Muscle layer of duodenum (tissue), 2 donors: ENCODE measurements at regions not wholly inside any gene's neighbourhood (a gene's known extent, or its start where the extent isn't known, plus 50 kb on each side); places are given as distances from the start of the nearest gene placed in this dataset.
"Not testable (repeated sequence)": the region's sequence is repeated elsewhere in the genome, so short reads cannot be mapped to it uniquely, and the experiment has no call there.

Source experiments
- H3K27ac ChIP-seq: one replicate; pipeline ENCODE4 v1.7.0; 2013; ENCODE audit warnings: mild to moderate bottlenecking, low read length
- H3K27me3 ChIP-seq: one replicate; pipeline ENCODE4 v1.7.0; 2013; ENCODE audit warnings: low read depth, mild to moderate bottlenecking, control low read depth, low read length
- H3K36me3 ChIP-seq, 2 donors: one replicate each; pipeline ENCODE4 v1.7.0; 2013; ENCODE audit warnings: low read length in 2 of 2, control low read depth in 1 of 2, mild to moderate bottlenecking in 1 of 2; ENCODE audit not compliant: insufficient read depth in 2 of 2, control insufficient read depth in 1 of 2
- H3K4me1 ChIP-seq, 2 donors: one replicate each; pipeline ENCODE4 v1.7.0; 2013; ENCODE audit warnings: low read length in 2 of 2, mild to moderate bottlenecking in 2 of 2, control low read depth in 1 of 2, moderate library complexity in 1 of 2; ENCODE audit not compliant: insufficient read depth in 2 of 2, control insufficient read depth in 1 of 2
- H3K4me3 ChIP-seq, 2 donors: one replicate each; pipeline ENCODE4 v1.7.0; 2013; ENCODE audit warnings: low read length in 2 of 2, low read depth in 1 of 2, mild to moderate bottlenecking in 1 of 2
- H3K9me3 ChIP-seq, 2 donors: one replicate each; pipeline ENCODE4 v1.7.0; 2013; ENCODE audit warnings: low read length in 2 of 2, control low read depth in 1 of 2, mild to moderate bottlenecking in 1 of 2; ENCODE audit not compliant: control insufficient read depth in 1 of 2
- donor health status: healthy.

DNA sequence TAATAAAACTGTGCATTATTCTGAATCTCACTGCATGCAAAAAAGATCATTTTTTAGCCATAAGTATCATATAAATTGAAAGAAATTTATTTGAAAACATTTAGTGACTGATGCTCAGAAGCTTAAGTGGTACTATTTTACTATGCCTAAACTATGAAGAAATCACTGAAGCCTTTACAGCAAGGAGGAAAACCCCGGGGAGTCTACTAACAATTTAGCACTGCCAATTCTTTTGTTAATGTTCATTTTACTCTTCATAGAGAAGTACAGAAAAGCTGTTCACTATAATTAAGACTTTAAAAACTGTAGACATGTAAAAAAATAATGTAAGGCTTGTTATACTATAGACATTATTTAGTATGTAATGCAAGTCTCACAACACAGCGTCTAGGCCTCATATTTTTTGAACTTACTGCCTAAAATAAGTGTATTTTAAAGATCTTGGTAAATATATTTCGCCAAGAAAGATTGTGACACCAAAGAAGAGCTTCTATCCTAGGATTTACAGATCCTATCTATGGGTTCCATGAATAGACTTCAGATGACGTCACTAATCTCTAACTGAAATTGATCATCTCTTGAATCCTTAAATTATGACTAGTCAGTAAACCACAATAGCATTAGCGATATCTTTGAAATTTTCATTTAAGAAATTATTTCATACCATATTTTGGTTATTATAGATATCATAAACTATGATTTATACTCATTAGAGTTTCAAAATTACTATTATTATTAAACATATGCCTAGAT, 602.5 kb downstream of the TMA16 start:
- H3K4me1 ChIP-seq, result no peaks in the 10 kb centered on the region
- H3K4me3 ChIP-seq, result no peak overlapping the region
- no peaks in the 10 kb centered on the region for H3K36me3 ChIP-seq
- no peaks in the 10 kb centered on the region for H3K27me3 ChIP-seq
- no peak overlapping the region for H3K27ac ChIP-seq
- peaks cover 0 to 3% of the 10 kb centered on the region in 2 donors for H3K9me3 ChIP-seq

DNA sequence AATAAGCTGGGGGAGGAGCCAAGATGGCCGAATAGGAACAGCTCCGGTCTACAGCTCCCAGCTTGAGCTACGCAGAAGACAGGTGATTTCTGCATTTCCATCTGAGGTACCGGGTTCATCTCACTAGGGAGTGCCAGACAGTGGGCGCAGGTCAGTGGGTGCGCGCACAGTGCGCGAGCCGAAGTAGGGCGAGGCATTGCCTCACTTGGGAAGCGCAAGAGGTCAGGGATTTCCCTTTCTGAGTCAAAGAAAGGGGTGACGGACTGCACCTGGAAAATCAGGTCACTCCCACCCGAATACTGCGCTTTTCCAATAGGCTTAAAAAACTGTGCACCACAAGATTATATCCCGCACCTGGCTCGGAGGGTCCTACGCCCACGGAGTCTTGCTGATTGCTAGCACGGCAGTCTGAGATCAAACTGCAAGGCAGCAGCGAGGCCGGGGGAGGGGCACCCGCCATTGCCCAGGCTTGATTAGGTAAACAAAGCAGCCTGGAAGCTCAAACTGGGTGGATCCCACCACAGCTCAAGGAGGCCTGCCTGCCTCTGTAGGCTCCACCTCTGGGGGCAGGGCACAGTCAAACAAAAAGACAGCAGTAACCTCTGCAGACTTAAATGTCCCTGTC, 606.4 kb downstream of the TMA16 start:
- not testable (repeated sequence) for H3K27me3 ChIP-seq, H3K36me3 ChIP-seq, H3K4me1 ChIP-seq, H3K27ac ChIP-seq, H3K9me3 ChIP-seq, H3K4me3 ChIP-seq

DNA sequence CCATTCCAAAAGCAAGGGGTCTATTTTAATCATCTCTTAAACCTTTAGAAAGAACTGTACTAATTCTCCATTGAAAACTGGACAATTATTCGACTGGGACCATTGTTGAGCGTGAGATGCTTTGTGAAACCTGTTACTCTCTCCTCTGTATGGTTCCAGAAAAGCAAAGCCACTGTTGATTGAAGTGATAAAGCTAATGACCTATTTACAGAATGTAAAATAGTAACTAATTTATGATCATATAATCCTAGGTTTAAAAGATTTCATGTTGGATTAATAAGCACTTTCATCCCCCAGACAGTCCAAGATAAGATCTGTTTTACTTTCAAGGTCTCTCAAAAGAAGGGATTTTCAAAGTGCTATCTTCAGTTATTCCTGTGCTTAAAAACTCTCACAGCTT, 614.5 kb downstream of the TMA16 start:
- Histone ChIP-seq H3K27me3 (no peaks in the 10 kb centered on the region), H3K4me1 (no peaks in the 10 kb centered on the region), H3K27ac (no peak overlapping the region), H3K4me3 (no peak overlapping the region), H3K36me3 (no peaks in the 10 kb centered on the region), H3K9me3 (no peaks in the 10 kb centered on the region)

DNA sequence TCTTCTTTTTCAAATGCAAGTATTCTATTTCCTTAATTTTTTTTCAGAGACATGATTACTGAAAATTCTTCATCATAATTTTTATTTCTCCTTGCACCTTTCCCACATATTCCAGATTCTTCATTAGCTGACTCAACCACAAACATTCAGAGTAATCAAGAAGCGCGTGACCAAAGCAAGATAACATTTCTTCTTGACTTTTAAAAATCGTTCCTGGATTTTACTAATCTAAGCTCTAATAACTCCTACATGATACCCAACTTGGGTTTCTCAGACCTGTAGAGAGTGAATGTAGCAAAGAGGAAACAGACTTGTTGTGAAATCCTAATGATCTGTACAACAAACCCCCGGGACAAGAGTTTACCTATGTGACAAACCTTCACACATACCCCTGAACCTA, 615.0 kb downstream of the TMA16 start:
- H3K9me3 ChIP-seq, result no peaks in the 10 kb centered on the region
- H3K27me3 ChIP-seq, result no peaks in the 10 kb centered on the region
- no peaks in the 10 kb centered on the region for H3K36me3 ChIP-seq
- no peaks in the 10 kb centered on the region for H3K4me1 ChIP-seq
- no peak overlapping the region for H3K27ac ChIP-seq
- no peak overlapping the region for H3K4me3 ChIP-seq

DNA sequence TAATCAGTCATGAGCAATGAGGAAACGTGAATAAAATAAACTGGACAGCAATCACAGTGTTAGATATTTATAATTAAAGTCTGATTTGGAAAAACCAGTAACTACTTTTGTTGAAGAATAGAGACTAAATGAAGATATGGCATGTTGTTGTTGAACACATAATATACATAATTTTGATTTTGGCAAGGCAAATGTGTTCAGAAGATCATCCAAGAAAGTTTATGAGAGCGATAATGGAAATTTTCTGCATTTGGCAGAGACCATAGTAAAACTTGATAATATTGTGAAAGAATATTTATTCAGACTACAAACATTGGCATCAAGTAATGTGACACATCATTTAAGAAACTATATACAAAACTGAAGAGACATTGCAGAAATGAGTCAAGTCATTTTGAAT, 620.7 kb downstream of the TMA16 start:
- Histone ChIP-seq H3K4me1 (no peaks in the 10 kb centered on the region), H3K27ac (no peak overlapping the region), H3K9me3 (no peaks in the 10 kb centered on the region), H3K4me3 (no peak overlapping the region), H3K36me3 (no peaks in the 10 kb centered on the region), H3K27me3 (no peaks in the 10 kb centered on the region)

DNA sequence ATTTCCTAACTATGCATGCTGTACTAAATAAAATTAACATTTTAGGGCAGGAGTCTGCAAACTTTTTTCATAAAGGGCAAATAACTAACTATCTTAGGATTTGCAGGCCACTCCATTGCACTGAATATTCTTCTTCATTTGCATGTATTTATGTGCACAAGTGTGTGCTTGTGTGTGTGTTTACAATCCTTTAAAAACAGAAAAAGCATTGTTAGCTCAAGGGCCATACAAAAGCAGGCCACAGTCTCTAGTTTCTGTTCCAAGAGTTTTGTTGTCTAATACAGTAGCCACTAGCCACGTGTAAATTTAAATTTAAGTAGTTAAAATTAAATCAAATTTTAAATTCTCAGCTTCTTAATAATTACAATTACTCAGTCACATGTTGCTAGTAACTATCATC, 621.8 kb downstream of the TMA16 start:
- H3K9me3 ChIP-seq, result no peaks in the 10 kb centered on the region
- H3K27me3 ChIP-seq, result no peaks in the 10 kb centered on the region
- no peaks in the 10 kb centered on the region for H3K4me1 ChIP-seq
- H3K36me3 ChIP-seq, result no peaks in the 10 kb centered on the region
- no peak overlapping the region for H3K4me3 ChIP-seq
- no peak overlapping the region for H3K27ac ChIP-seq

DNA sequence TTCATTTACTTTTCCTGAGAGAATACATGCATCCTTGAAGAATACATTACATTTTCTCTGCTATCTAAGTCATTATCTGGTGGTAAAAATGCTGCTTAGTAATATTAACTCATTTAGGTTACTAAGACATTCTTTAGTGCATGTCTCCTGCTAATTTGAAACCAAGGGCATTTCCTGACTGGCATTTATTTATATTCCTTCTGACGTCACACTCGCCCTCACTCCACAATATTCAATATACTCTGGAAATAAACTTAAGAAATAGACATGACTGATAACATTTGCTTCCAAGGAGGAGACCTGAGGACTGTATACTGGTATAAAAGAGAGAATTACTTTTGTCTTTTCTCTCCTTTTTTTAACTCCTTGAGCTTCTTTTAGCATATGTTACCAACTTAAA, 619.5 kb upstream of the SMIM31 start:
- Histone ChIP-seq H3K27me3 (no peaks in the 10 kb centered on the region), H3K27ac (no peak overlapping the region), H3K36me3 (no peaks in the 10 kb centered on the region), H3K4me3 (no peak overlapping the region), H3K4me1 (no peaks in the 10 kb centered on the region), H3K9me3 (no peaks in the 10 kb centered on the region)

DNA sequence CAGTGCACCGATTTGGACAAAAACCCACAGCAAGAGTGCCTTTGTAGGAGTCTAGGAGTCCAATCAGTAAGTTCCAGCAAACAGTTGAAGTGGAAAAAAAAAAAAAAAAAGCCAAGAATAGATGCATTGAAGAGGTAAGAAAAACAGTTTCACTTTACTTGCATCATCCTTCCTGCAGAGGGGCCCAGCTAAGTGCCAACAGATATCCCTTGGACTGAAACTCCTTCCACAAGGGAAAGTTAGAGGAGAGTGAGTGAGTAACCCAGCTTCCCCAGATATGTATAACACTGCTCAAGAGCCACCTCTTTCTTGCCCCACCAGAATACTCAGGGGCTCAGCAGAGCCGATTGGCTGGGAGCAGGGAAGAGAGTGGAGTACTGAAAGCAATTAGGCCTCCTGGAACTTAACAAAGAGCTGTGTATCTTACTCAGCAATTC, 617.7 kb upstream of the SMIM31 start:
- Histone ChIP-seq H3K4me3 (no peak overlapping the region), H3K9me3 (no peaks in the 10 kb centered on the region), H3K27ac (no peak overlapping the region), H3K4me1 (no peaks in the 10 kb centered on the region), H3K36me3 (no peaks in the 10 kb centered on the region), H3K27me3 (no peaks in the 10 kb centered on the region)

DNA sequence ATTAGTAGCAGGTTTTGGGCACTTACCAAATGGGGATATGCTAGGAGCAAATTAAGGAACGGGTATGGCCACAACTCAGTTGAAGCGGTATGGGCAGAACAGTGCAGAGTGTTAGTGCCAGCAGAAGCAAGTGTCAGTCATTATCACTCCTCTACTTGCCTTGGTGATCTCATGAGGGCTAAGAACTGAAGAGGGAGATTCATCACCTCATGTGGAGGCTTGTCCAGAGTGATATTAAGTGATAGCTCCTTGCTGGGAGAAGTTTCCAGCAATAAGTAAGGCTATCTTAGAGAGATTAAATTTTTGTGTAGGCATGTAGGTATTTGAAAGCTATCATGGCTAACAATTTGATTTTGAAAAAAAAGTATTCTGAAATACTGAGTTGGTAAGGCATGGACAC, 615.4 kb upstream of the SMIM31 start:
- no peaks in the 10 kb centered on the region for H3K27me3 ChIP-seq
- no peaks in the 10 kb centered on the region for H3K4me1 ChIP-seq
- no peak overlapping the region for H3K4me3 ChIP-seq
- no peaks in the 10 kb centered on the region for H3K9me3 ChIP-seq
- no peaks in the 10 kb centered on the region for H3K36me3 ChIP-seq
- H3K27ac ChIP-seq, result no peak overlapping the region

DNA sequence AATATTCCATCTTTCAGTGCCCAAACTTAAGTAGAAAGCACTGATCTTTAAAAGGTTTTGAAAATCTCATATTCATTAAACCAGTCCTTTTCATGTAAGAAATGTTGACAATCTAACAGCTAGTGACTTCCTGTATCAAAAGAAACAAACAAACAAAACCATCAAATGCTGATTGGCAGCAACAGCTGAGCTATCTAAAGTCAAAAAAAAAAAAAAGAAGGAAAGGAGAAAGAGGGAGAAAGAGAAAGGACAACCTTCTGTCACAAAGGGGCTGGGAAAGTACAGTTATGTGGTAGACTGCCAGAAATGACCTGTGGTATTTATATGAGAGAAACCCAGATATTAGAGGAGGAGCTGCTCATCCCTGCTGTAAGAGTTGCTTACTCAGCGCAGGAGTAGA, 614.6 kb upstream of the SMIM31 start:
- H3K4me1 ChIP-seq, result no peaks in the 10 kb centered on the region
- no peak overlapping the region for H3K27ac ChIP-seq
- no peaks in the 10 kb centered on the region for H3K27me3 ChIP-seq
- no peaks in the 10 kb centered on the region for H3K9me3 ChIP-seq
- no peak overlapping the region for H3K4me3 ChIP-seq
- H3K36me3 ChIP-seq, result no peaks in the 10 kb centered on the region

DNA sequence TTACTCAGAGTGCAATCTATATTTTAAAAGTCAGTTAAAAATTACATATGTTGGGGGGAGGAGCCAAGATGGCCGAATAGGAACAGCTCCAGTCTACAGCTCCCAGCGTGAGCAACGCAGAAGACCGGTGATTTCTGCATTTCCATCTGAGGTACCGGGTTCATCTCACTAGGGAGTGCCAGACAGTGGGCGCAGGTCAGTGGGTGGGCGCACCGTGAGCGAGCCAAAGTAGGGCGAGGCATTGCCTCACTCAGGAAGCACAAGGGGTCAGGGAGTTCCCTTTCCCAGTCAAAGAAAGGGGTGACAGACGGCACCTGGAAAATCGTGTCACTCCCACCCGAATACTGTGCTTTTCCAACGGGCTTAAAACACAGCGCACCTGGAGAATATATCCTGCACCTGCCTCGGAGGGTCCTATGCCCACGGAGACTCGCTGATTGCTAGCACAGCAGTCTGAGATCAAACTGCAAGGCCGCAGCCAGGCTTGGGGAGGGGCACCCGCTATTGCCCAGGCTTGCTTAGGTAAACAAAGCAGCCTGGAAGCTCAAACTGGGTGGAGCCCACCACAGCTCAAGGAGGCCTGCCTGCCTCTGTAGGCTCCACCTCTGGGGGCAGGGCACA, 612.1 kb upstream of the SMIM31 start:
- not testable (repeated sequence) for H3K27ac ChIP-seq, H3K4me3 ChIP-seq, H3K4me1 ChIP-seq, H3K9me3 ChIP-seq, H3K36me3 ChIP-seq, H3K27me3 ChIP-seq
